Psoas muscle (tissue), 7 donors: ENCODE measurements at regions not wholly inside any gene's neighbourhood (a gene's known extent, or its start where the extent isn't known, plus 50 kb on each side); places are given as distances from the start of the nearest gene placed in this dataset.
A peak's percentile ranks its signal among the peaks of the same experiment; 100 is the strongest.

Source experiments
- ATAC-seq, 4 donors: fragments of 200-7000 bp; cut with Tn5 transposase; one replicate each; pipeline ENCODE4 v1.9.1; 2020; ENCODE audit warnings: moderate library complexity in 3 of 4, mild to moderate bottlenecking in 2 of 4
- DNase-seq, 2 donors: peaks; one replicate each; pipeline ENCODE4 v3.0.0-alpha.2; 2020
- H3K27ac ChIP-seq: fragments of 200-600 bp; one replicate; pipeline ENCODE4 v1.8.0; 2022
- H3K27me3 ChIP-seq, 3 donors: fragments of 200-600 bp in 1 of 3; one replicate each; pipeline versions ENCODE4 v1.6.1 to v1.8.0; 2013 to 2022; ENCODE audit warnings: low read length in 2 of 3, mild to moderate bottlenecking in 2 of 3, moderate library complexity in 1 of 3; ENCODE audit not compliant: insufficient read depth in 3 of 3
- H3K36me3 ChIP-seq, 2 donors: fragments of 200-600 bp in 1 of 2; one replicate each; pipeline versions ENCODE4 v1.6.1 to v1.8.0; 2013 to 2022; ENCODE audit warnings: low read depth in 1 of 2, mild to moderate bottlenecking in 1 of 2, moderate library complexity in 1 of 2; ENCODE audit not compliant: insufficient read depth in 1 of 2
- H3K4me1 ChIP-seq: fragments of 200-600 bp; one replicate; pipeline ENCODE4 v1.8.0; 2022
- H3K4me3 ChIP-seq: fragments of 200-600 bp; one replicate; pipeline ENCODE4 v1.8.0; 2022; ENCODE audit warnings: mild to moderate bottlenecking
- H3K9me3 ChIP-seq: fragments of 200-600 bp; one replicate; pipeline ENCODE4 v1.8.0; 2022
- CTCF ChIP-seq: fragments of 200-600 bp; IDR thresholded peaks from one replicate; pipeline ENCODE4 v1.8.0; 2022; ENCODE audit warnings: antibody characterized with exemption
- WGBS, 3 donors: extraction: QIAGEN DNeasy Blood & Tissue Kit; methylation state at CpG; one replicate each; pipeline versions ENCODE4 v1.1.6 to v1.1.7; 2013; 5-methylcytosine and 5-hydroxymethylcytosine counted together
- intact Hi-C, 2 donors: fragments of 100-400 bp; cut with DNase I; formaldehyde crosslinking; loops; one replicate each; pipeline versions ENCODE4 v1.11.0 to v1.14.2; 2022
- donor health status: healthy with polysubstance abuse.
- donor health status: DM: no; HTN: no; CAD: no; lungs with moderate emphysema.
- donor health status: Bipolar disorder and iron deficiency.
- donor health status: healthy.
- donor health status: DM: yes; HTN: yes; CAD: no.
- donor health status: DM: no; HTN: no; CAD: no.
- donor health status: DM: yes; HTN: yes; CAD: no.

DNA sequence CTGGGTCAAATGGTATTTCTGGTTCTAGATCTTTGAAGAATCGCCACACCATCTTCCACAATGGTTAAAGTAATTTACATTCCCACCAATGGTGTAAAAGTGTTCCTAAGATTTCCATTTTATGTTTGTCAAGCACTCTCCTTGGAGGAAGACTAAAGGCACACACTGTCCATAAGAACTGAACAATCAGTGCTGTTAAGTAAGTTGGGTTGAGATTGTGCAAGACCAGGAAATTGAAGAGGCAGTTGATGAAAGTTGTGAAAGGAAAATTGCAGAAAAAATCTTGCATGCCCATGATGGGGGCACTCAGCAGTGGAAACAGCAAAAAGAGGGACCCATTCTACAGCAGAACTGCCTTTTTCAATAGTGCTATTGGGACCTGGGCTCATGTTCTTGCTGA, 323.6 kb downstream of the DLEU7 start:
- Histone ChIP-seq H3K27ac (no peak overlapping the region), H3K4me1 (peaks cover 45% of the 10 kb centered on the region), H3K4me3 (no peak overlapping the region), H3K9me3 (no peaks in the 10 kb centered on the region), H3K27me3 (no peaks in the 10 kb centered on the region), H3K36me3 (no peaks in the 10 kb centered on the region)
- no peak for TF ChIP-seq CTCF
- ATAC-seq (peak in 1 of 4 donors; percentile 48), DNase-seq (no peak)
- WGBS, 3 donors = 90 to 100% (median 96%) methylated on average over 1 of the region's 1 CpG
- intact Hi-C loops = loop anchor here in 1 of 2 donors (5.0 to 10.0 kb wide), 2 partner anchors 138 to 435 kb away; no protein-coding TSS in a partner anchor

GRCh38 chr13:50521006-50521830, 322.3 kb downstream of the DLEU7 start:
- no peaks in the 10 kb centered on the region for H3K27me3 ChIP-seq
- H3K9me3 ChIP-seq = no peaks in the 10 kb centered on the region
- H3K27ac ChIP-seq = peak overlapping the region; percentile 84
- intact Hi-C loops = loop anchor here in 1 of 2 donors (5.0 to 10.0 kb wide), 2 partner anchors 139 to 436 kb away; no protein-coding TSS in a partner anchor
- 58 to 64% (median 59%) methylated on average over 4 of the region's 4 CpGs for WGBS, 3 donors
- peaks cover 46% of the 10 kb centered on the region for H3K4me1 ChIP-seq
- H3K36me3 ChIP-seq = no peaks in the 10 kb centered on the region
- ATAC-seq = peak in 2 of 4 donors; percentile 13 to 33
- TF ChIP-seq CTCF = no peak
- H3K4me3 ChIP-seq = peak overlapping the region; percentile 40
- DNase-seq = no peak

DNA sequence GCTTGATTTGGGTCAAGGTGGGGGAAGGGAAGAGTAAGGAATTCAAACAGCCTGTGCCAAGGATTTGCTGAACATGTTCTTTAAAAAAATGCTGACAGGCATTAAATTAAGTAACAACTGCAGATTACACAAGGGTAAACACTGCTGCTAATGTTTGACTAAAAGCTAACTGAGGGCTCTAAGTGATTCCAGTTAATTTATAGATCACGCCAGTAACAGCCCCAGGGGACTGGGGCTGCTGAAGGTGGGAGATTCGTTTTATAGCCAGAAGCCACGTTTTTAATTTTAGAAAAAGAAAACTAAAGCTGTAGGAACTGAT, 321.7 kb downstream of the DLEU7 start:
- 10 to 24% (median 19%) methylated on average over 3 of the region's 3 CpGs for whole genome bisulfite sequencing, 3 donors
- no peak for TF ChIP-seq CTCF
- intact Hi-C loops = loop anchor here in 1 of 2 donors (5.0 to 10.0 kb wide), 2 partner anchors 139 to 437 kb away; no protein-coding TSS in a partner anchor
- Histone ChIP-seq H3K9me3 (no peaks in the 10 kb centered on the region), H3K27ac (peak overlapping the region; percentile 84), H3K4me3 (peak overlapping the region; percentile 40), H3K27me3 (no peaks in the 10 kb centered on the region), H3K36me3 (no peaks in the 10 kb centered on the region), H3K4me1 (peaks cover 52% of the 10 kb centered on the region)
- DNase-seq (no peak), ATAC-seq (peak; percentile 64 to 91 (median 79))

- Histone ChIP-seq H3K36me3 (no peaks in the 10 kb centered on the region), H3K4me1 (peaks cover 57% of the 10 kb centered on the region), H3K4me3 (no peak overlapping the region), H3K9me3 (no peaks in the 10 kb centered on the region), H3K27me3 (no peaks in the 10 kb centered on the region), H3K27ac (peak overlapping the region; percentile 84)
- DNase-seq (no peak), ATAC-seq (no peak)
- intact Hi-C loops = loop anchor here in 1 of 2 donors (5.0 to 10.0 kb wide), 2 partner anchors 140 to 438 kb away; no protein-coding TSS in a partner anchor
- TF ChIP-seq CTCF = no peak
- 84 to 94% (median 90%) methylated on average over 3 of the region's 3 CpGs for WGBS, 3 donors
Observed at GRCh38 chr13:50522506-50522905, 321.0 kb downstream of the DLEU7 start.
